GM12878 (cell line): ENCODE measurements at regions not wholly inside any gene's neighbourhood (a gene's known extent, or its start where the extent isn't known, plus 50 kb on each side); places are given as distances from the start of the nearest gene placed in this dataset.

Experiments
- ATAC-seq: fragments of 200-7000 bp; cut with Tn5 transposase; 3 replicates; pipeline ENCODE4 v1.9.1; 2020; ENCODE audit warnings: mild to moderate bottlenecking, moderate library complexity
- BruUV-seq: library from RNA; stranded (reverse); fragments of 400-500 nt; replicated peaks from 2 replicates; lab custom pipeline; 2021; lab: Mats Ljungman, UMichigan
- CTCF ChIA-PET: fragments of 300-600 bp; sonication (Branson Sonifier 250); formaldehyde crosslinking; extraction: SDS; loops from one replicate; lab custom pipeline; 2021; ENCODE audit warnings: inconsistent platforms; lab: Yijun Ruan, JAX
- POLR2A ChIA-PET: fragments of 350-600 bp; formaldehyde crosslinking; extraction: SDS; loops from one replicate; lab custom pipeline; 2021; ENCODE audit warnings: inconsistent platforms; lab: Charles Lee
- RAD21 ChIA-PET: fragments of 300-600 bp; sonication (Branson Sonifier 250); formaldehyde crosslinking; loops from one replicate; lab custom pipeline; 2023; ENCODE audit warnings: antibody characterized with exemption; ENCODE audit not compliant: unreplicated experiment; lab: Charles Lee
- SMC1A ChIA-PET: fragments of 300-600 bp; sonication (Branson Sonifier 250); formaldehyde crosslinking; loops from one replicate; lab custom pipeline; 2023; ENCODE audit not compliant: unreplicated experiment, uncharacterized antibody; lab: Charles Lee
- DNase-seq: peaks from one replicate; pipeline ENCODE4 v3.0.0-alpha.2; 2011; ENCODE audit warnings: low read depth, low spot score
- FAIRE-seq: peaks from 3 replicates; lab custom pipeline; 2011; peaks lifted over from hg19 to GRCh38; lab: Jason Lieb, UNC
- H2AFZ ChIP-seq: 2 replicates; pipeline ENCODE4 v1.6.0; 2011; ENCODE audit warnings: low read depth, low read length, control low read depth; ENCODE audit not compliant: control insufficient read depth
- H3K27ac ChIP-seq: 2 replicates; pipeline ENCODE4 v1.5.1; 2011; ENCODE audit warnings: control low read depth; ENCODE audit not compliant: control insufficient read depth, insufficient read depth
- H3K27me3 ChIP-seq, 2 experiments: replicated peaks in 1 of 2; 2 replicates each; pipeline versions ENCODE4 v1.6.0 to v1.6.1; 2011; ENCODE audit warnings: low read length in 1 of 2; ENCODE audit not compliant: control insufficient read depth in 2 of 2, insufficient read depth in 2 of 2
- H3K36me3 ChIP-seq, 2 experiments: 2 replicates each; pipeline ENCODE4 v1.5.1; 2011; ENCODE audit warnings: low read length in 1 of 2; ENCODE audit not compliant: control insufficient read depth in 2 of 2, insufficient read depth in 2 of 2
- H3K4me1 ChIP-seq: 2 replicates; pipeline ENCODE4 v1.6.1; 2011; ENCODE audit warnings: mild to moderate bottlenecking, low read length, moderate library complexity, mixed read lengths; ENCODE audit not compliant: control insufficient read depth, insufficient read depth
- H3K4me2 ChIP-seq: 2 replicates; pipeline ENCODE4 v1.6.0; 2011; ENCODE audit warnings: control low read depth; ENCODE audit not compliant: control insufficient read depth, insufficient read depth
- H3K4me3 ChIP-seq: fragments of 200-600 bp; sonication (generic); 2 replicates; pipeline ENCODE4 v1.5.1; 2016
- H3K79me2 ChIP-seq: 2 replicates; pipeline ENCODE4 v1.6.0; 2011; ENCODE audit warnings: low read length; ENCODE audit not compliant: control insufficient read depth, insufficient read depth
- H3K9ac ChIP-seq: 2 replicates; pipeline ENCODE4 v1.8.0; 2011; ENCODE audit warnings: low read length, control low read depth, mixed read lengths; ENCODE audit not compliant: control insufficient read depth, insufficient read depth
- H3K9me3 ChIP-seq: replicated peaks from 3 replicates; pipeline ENCODE4 v1.5.1; 2011; ENCODE audit warnings: mild to moderate bottlenecking, low read length; ENCODE audit not compliant: control insufficient read depth, insufficient read depth
- H4K20me1 ChIP-seq: 2 replicates; pipeline ENCODE4 v1.6.0; 2011; ENCODE audit not compliant: control insufficient read depth, insufficient read depth
- CBFB ChIP-seq: IDR thresholded peaks from 2 replicates; pipeline ENCODE4 v1.6.1; 2016; ENCODE audit warnings: antibody characterized with exemption, low read depth
- CHD1 ChIP-seq: IDR thresholded peaks from 2 replicates; pipeline ENCODE4 v1.6.1; 2012; ENCODE audit warnings: low read depth, low read length, improper control_type of control experiment
- EP300 ChIP-seq, 2 experiments: fragments of 150-350 bp in 1 of 2; IDR thresholded peaks; 2 replicates each; pipeline ENCODE4 v1.6.1; 2011 to 2012; ENCODE audit warnings: low read depth in 2 of 2, low read length in 2 of 2, borderline replicate concordance in 1 of 2, improper control_type of control experiment in 1 of 2, inconsistent platforms in 1 of 2; ENCODE audit not compliant: control insufficient read depth in 1 of 2
- HDAC2 ChIP-seq: fragments of 200-600 bp; sonication (generic); IDR thresholded peaks from 2 replicates; pipeline ENCODE4 v1.6.1; 2017
- HDAC6 ChIP-seq: fragments of 200-600 bp; sonication (generic); IDR thresholded peaks from one replicate; pipeline ENCODE4 v1.8.0; 2017; ENCODE audit warnings: antibody characterized with exemption; ENCODE audit not compliant: unreplicated experiment
- JUND ChIP-seq: IDR thresholded peaks from 2 replicates; pipeline ENCODE4 v1.6.1; 2012; ENCODE audit warnings: low read depth, mild to moderate bottlenecking, low read length, improper control_type of control experiment, moderate library complexity
- NRF1 ChIP-seq: conservative IDR thresholded peaks from 2 replicates; pipeline ENCODE4 v1.6.1; 2011; ENCODE audit warnings: mild to moderate bottlenecking, low read depth, low read length, improper control_type of control experiment
- POLR2A ChIP-seq: IDR thresholded peaks from 2 replicates; pipeline ENCODE4 v1.6.1; 2011; ENCODE audit warnings: low read depth, mild to moderate bottlenecking, low read length
- RFX5 ChIP-seq: IDR thresholded peaks from 2 replicates; pipeline ENCODE4 v1.6.1; 2011; ENCODE audit warnings: low read depth, low read length, improper control_type of control experiment
- STAT1 ChIP-seq: fragments of 450-650 bp; conservative IDR thresholded peaks from 2 replicates; pipeline ENCODE4 v1.6.1; 2014; ENCODE audit warnings: antibody characterized with exemption, mild to moderate bottlenecking
- STAT3 ChIP-seq: IDR thresholded peaks from 2 replicates; pipeline ENCODE4 v1.6.1; 2011; ENCODE audit warnings: low read depth, low read length, improper control_type of control experiment
- WRNIP1 ChIP-seq: IDR thresholded peaks from 2 replicates; pipeline ENCODE4 v1.6.1; 2011; ENCODE audit warnings: low read depth, low read length, improper control_type of control experiment, borderline replicate concordance
- ZZZ3 ChIP-seq: IDR thresholded peaks from 2 replicates; pipeline ENCODE4 v1.6.1; 2011; ENCODE audit warnings: low read depth; ENCODE audit not compliant: control insufficient read depth, insufficient read length
- WGBS: methylation state at CpG from one replicate; pipeline ENCODE4 v1.1.6; 2016; ENCODE audit warnings: low lambda C conversion rate; ENCODE audit not compliant: insufficient replicate concordance, insufficient coverage; ENCODE audit errors: missing lambda C conversion rate; 5-methylcytosine and 5-hydroxymethylcytosine counted together
- in situ Hi-C: fragments of 300-500 bp; cut with MboI; formaldehyde crosslinking; loops from 9 replicates; pipeline ENCODE4 v1.14.3; 2018; ENCODE audit warnings: mixed read lengths
- intact Hi-C: fragments of 100-400 bp; cut with micrococcal nuclease; formaldehyde crosslinking; loops from one replicate; pipeline ENCODE4 v1.14.2; 2022; ENCODE audit not compliant: unreplicated experiment
- TF ChIP-seq, protein P1 (sequence below): IDR thresholded peaks from 2 replicates; pipeline ENCODE4 v1.6.1; 2012; ENCODE audit warnings: mild to moderate bottlenecking, low read depth, low read length
- TF ChIP-seq, protein P2 (sequence below): fragments of 150-350 bp; IDR thresholded peaks from 2 replicates; pipeline ENCODE4 v1.6.1; 2014; ENCODE audit warnings: mild to moderate bottlenecking, low read depth, low read length
- TF ChIP-seq, protein P3 (sequence below): IDR thresholded peaks from 2 replicates; pipeline ENCODE4 v1.6.1; 2012; ENCODE audit warnings: low read depth, low read length, improper control_type of control experiment

DNA sequence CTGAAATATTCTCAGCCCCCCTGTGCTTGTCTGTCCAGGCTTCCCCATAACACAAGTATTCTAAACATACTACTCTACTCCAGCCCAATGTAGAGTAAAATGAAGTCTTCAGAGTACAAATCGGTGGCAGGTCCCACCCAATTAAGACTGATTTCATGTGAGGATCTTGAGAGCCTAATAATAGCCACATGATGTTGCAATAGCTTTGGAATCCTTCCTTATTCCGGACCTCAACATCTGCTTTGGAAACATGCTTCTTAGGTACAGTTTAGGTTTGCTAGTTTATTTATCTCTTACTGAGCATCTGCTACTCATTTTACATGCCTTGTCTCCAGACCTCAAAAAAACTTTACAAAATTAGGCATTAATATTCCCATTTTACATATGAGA, 207.3 kb upstream of the RAB6C start (continued):
- TF ChIP-seq EP300 (IDR thresholded peaks at IDR 0.05; ENCODE audit: borderline replicate concordance in 1 of 2, control insufficient read depth in 1 of 2, low read depth in 2 of 2, low read length in 2 of 2) = no peak

DNA sequence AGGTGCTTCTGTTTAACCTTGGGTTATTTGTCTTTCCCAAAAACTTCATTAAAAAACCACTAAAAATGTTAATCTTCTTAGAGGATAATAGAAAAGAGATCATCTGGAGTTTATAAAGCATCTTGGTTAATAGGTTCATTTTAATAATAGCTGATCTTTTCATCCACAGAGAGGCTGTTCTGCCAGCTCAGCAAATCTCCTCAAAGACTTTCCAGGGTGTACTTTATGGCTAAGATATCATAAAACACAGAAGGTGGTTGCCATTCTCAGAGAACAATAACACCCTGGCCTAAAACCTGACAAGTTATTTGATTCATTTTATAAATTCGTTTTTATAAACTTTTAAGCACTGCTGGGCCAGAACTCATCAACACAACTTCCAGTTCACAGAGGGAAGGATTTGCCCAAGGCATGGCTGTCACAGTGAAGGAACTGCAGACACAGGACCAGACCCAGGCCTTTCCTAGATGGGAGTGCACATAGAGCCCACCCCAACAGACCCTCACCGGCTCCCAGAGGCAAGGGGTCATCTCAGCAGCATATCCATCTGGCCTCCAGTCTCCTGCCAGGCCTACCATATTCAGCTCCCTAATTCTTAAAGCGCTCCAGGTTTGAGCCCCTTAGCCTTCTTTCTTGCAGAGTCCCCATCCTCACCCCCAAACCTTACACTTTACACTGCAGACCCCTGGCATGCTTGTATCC, 203.4 kb upstream of the RAB6C start:
- no peaks in the 10 kb centered on the region for H3K4me1 ChIP-seq
- no peak overlapping the region for H2AFZ ChIP-seq
- RAD21 ChIA-PET = no interaction called here
- H3K9ac ChIP-seq = no peak overlapping the region
- intact Hi-C loops (no loop called here), in situ Hi-C loops (no loop called here)
- WGBS = 18% methylated on average over 3 of the region's 3 CpGs
- H3K9me3 ChIP-seq = no peaks in the 10 kb centered on the region
- POLR2A ChIA-PET = no interaction called here
- FAIRE-seq (no peak), DNase-seq (no peak), ATAC-seq (no peak)
- no TSS peak for BruUV-seq
- no peak overlapping the region for H3K27ac ChIP-seq
- CTCF ChIA-PET = interaction anchor here (1.3 kb wide), 1 partner anchor 35 kb away, joined by 3 read pairs; no protein-coding TSS in a partner anchor
- SMC1A ChIA-PET = no interaction called here
- no peaks in the 10 kb centered on the region for H3K79me2 ChIP-seq
- no peak overlapping the region for H3K4me3 ChIP-seq
- no peaks in the 10 kb centered on the region for H3K36me3 ChIP-seq
- H4K20me1 ChIP-seq = no peaks in the 10 kb centered on the region
- TF ChIP-seq CHD1 (no peak), WRNIP1 (no peak), CBFB (no peak), ZZZ3 (no peak), HDAC6 (no peak), RFX5 (no peak), STAT3 (no peak), STAT1 (no peak), NRF1 (no peak), HDAC2 (no peak), JUND (no peak), POLR2A (no peak)
- TF ChIP-seq, protein P1, sequence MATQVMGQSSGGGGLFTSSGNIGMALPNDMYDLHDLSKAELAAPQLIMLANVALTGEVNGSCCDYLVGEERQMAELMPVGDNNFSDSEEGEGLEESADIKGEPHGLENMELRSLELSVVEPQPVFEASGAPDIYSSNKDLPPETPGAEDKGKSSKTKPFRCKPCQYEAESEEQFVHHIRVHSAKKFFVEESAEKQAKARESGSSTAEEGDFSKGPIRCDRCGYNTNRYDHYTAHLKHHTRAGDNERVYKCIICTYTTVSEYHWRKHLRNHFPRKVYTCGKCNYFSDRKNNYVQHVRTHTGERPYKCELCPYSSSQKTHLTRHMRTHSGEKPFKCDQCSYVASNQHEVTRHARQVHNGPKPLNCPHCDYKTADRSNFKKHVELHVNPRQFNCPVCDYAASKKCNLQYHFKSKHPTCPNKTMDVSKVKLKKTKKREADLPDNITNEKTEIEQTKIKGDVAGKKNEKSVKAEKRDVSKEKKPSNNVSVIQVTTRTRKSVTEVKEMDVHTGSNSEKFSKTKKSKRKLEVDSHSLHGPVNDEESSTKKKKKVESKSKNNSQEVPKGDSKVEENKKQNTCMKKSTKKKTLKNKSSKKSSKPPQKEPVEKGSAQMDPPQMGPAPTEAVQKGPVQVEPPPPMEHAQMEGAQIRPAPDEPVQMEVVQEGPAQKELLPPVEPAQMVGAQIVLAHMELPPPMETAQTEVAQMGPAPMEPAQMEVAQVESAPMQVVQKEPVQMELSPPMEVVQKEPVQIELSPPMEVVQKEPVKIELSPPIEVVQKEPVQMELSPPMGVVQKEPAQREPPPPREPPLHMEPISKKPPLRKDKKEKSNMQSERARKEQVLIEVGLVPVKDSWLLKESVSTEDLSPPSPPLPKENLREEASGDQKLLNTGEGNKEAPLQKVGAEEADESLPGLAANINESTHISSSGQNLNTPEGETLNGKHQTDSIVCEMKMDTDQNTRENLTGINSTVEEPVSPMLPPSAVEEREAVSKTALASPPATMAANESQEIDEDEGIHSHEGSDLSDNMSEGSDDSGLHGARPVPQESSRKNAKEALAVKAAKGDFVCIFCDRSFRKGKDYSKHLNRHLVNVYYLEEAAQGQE = no peak
- TF ChIP-seq, protein P2, sequence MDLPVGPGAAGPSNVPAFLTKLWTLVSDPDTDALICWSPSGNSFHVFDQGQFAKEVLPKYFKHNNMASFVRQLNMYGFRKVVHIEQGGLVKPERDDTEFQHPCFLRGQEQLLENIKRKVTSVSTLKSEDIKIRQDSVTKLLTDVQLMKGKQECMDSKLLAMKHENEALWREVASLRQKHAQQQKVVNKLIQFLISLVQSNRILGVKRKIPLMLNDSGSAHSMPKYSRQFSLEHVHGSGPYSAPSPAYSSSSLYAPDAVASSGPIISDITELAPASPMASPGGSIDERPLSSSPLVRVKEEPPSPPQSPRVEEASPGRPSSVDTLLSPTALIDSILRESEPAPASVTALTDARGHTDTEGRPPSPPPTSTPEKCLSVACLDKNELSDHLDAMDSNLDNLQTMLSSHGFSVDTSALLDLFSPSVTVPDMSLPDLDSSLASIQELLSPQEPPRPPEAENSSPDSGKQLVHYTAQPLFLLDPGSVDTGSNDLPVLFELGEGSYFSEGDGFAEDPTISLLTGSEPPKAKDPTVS = no peak
- TF ChIP-seq, protein P3, sequence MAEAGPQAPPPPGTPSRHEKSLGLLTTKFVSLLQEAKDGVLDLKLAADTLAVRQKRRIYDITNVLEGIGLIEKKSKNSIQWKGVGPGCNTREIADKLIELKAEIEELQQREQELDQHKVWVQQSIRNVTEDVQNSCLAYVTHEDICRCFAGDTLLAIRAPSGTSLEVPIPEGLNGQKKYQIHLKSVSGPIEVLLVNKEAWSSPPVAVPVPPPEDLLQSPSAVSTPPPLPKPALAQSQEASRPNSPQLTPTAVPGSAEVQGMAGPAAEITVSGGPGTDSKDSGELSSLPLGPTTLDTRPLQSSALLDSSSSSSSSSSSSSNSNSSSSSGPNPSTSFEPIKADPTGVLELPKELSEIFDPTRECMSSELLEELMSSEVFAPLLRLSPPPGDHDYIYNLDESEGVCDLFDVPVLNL = no peak
- H3K27me3 ChIP-seq = no peaks in the 10 kb centered on the region
- no peak overlapping the region for H3K4me2 ChIP-seq
